Lower lobe of right lung (tissue), 2 donors: ENCODE measurements at regions not wholly inside any gene's neighbourhood (a gene's known extent, or its start where the extent isn't known, plus 50 kb on each side); places are given as distances from the start of the nearest gene placed in this dataset.
A peak's percentile ranks its signal among the peaks of the same experiment; 100 is the strongest.
"Not testable (repeated sequence)": the region's sequence is repeated elsewhere in the genome, so short reads cannot be mapped to it uniquely, and the experiment has no call there.

Experiments used
- ATAC-seq, 2 donors: fragments of 200-7000 bp; cut with Tn5 transposase; one replicate each; pipeline ENCODE4 v1.9.1; 2020 to 2022; ENCODE audit warnings: mild to moderate bottlenecking in 2 of 2, moderate library complexity in 2 of 2
- DNase-seq: peaks from one replicate; pipeline ENCODE4 v3.0.0-alpha.2; 2020
- H3K27ac ChIP-seq: fragments of 200-600 bp; one replicate; pipeline ENCODE4 v1.8.0; 2022
- H3K27me3 ChIP-seq: fragments of 200-600 bp; one replicate; pipeline ENCODE4 v1.8.0; 2022; ENCODE audit warnings: low read depth
- H3K36me3 ChIP-seq: fragments of 200-600 bp; one replicate; pipeline ENCODE4 v1.8.0; 2022; ENCODE audit warnings: mild to moderate bottlenecking
- H3K4me1 ChIP-seq: fragments of 200-600 bp; one replicate; pipeline ENCODE4 v1.8.0; 2022
- H3K4me3 ChIP-seq: fragments of 200-600 bp; one replicate; pipeline ENCODE4 v1.8.0; 2022; ENCODE audit warnings: mild to moderate bottlenecking
- H3K9me3 ChIP-seq: fragments of 200-600 bp; one replicate; pipeline ENCODE4 v1.8.0; 2022
- intact Hi-C: fragments of 100-400 bp; cut with DNase I; formaldehyde crosslinking; loops from one replicate; pipeline ENCODE4 v1.11.0; 2022
- TF ChIP-seq, protein P1 (sequence below): fragments of 200-600 bp; IDR thresholded peaks from one replicate; pipeline ENCODE4 v1.8.0; 2022; ENCODE audit warnings: antibody characterized with exemption, mild to moderate bottlenecking
- donor health status: DM: no; HTN: yes; CAD: no; lungs with severe emphysema.

GRCh38 chr5:96176022-96176421 is 214.4 kb upstream of the ELL2 start:
- no peaks in the 10 kb centered on the region for H3K4me1 ChIP-seq
- no peak for ATAC-seq
- no peaks in the 10 kb centered on the region for H3K36me3 ChIP-seq
- intact Hi-C loops, result no loop called here
- H3K27me3 ChIP-seq, result no peaks in the 10 kb centered on the region
- H3K4me3 ChIP-seq, result no peak overlapping the region
- no peak for DNase-seq
- no peak overlapping the region for H3K27ac ChIP-seq
- H3K9me3 ChIP-seq, result no peaks in the 10 kb centered on the region
- TF ChIP-seq, protein P1, sequence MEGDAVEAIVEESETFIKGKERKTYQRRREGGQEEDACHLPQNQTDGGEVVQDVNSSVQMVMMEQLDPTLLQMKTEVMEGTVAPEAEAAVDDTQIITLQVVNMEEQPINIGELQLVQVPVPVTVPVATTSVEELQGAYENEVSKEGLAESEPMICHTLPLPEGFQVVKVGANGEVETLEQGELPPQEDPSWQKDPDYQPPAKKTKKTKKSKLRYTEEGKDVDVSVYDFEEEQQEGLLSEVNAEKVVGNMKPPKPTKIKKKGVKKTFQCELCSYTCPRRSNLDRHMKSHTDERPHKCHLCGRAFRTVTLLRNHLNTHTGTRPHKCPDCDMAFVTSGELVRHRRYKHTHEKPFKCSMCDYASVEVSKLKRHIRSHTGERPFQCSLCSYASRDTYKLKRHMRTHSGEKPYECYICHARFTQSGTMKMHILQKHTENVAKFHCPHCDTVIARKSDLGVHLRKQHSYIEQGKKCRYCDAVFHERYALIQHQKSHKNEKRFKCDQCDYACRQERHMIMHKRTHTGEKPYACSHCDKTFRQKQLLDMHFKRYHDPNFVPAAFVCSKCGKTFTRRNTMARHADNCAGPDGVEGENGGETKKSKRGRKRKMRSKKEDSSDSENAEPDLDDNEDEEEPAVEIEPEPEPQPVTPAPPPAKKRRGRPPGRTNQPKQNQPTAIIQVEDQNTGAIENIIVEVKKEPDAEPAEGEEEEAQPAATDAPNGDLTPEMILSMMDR, result no peak

- no peaks in the 10 kb centered on the region for H3K27me3 ChIP-seq
- H3K27ac ChIP-seq, result no peak overlapping the region
- H3K9me3 ChIP-seq, result no peaks in the 10 kb centered on the region
- ATAC-seq (no peak), DNase-seq (no peak)
- TF ChIP-seq, protein P1, result peak; percentile 29
- intact Hi-C loops, result no loop called here
- H3K4me3 ChIP-seq, result no peak overlapping the region
- no peaks in the 10 kb centered on the region for H3K36me3 ChIP-seq
- H3K4me1 ChIP-seq, result no peaks in the 10 kb centered on the region
These were observed 213.4 kb upstream of the ELL2 start for GRCh38 chr5:96175090-96175489.

GRCh38 chr5:96173366-96173765 is 211.7 kb upstream of the ELL2 start:
- H3K4me3 ChIP-seq, result no peak overlapping the region
- ATAC-seq (no peak), DNase-seq (no peak)
- TF ChIP-seq, protein P1, result no peak
- H3K36me3 ChIP-seq, result no peaks in the 10 kb centered on the region
- no peak overlapping the region for H3K27ac ChIP-seq
- H3K9me3 ChIP-seq, result no peaks in the 10 kb centered on the region
- H3K4me1 ChIP-seq, result no peaks in the 10 kb centered on the region
- intact Hi-C loops, result no loop called here
- no peaks in the 10 kb centered on the region for H3K27me3 ChIP-seq

DNA sequence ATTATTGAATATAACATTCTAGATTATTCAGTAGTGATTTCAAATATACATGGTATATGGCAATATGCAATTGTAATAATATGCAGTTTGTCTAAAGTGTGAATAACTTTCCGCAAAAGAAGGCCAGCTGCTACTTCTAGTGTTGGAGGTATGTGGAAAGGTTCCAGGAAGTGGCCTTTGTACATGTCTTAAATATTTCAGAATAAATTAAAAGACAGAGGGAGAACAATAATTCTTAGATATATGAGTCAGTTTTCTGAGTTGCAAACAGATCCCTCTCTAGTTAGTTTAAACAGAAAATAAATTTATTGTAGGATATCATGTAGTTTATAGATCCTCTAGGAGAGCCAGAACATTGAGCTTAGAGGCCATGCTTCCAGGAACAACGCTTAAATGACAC is 210.8 kb upstream of the ELL2 start:
- Histone ChIP-seq H3K4me3 (no peak overlapping the region), H3K9me3 (no peaks in the 10 kb centered on the region), H3K27ac (no peak overlapping the region), H3K27me3 (no peaks in the 10 kb centered on the region), H3K36me3 (no peaks in the 10 kb centered on the region), H3K4me1 (no peaks in the 10 kb centered on the region)
- DNase-seq (no peak), ATAC-seq (no peak)
- intact Hi-C loops, result no loop called here
- TF ChIP-seq, protein P1, result no peak

DNA sequence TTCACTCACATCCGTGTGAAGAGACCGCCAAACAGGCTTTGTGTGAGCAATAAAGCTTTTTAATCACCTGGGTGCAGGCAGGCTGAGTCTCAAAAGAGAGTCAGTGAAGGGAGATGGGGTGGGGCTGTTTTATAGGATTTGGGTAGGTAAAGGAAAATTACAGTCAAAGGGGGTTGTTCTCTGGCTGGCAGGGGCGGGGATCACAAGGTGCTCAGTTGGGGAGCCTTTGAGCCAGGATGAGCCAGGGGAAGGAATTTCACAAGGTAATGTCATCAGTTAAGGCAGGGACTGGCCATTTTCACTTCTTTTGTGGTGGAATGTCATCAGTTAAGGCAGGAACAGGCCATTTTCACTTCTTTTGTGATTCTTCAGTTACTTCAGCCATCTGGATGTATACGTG is 210.3 kb upstream of the ELL2 start:
- H3K27ac ChIP-seq, H3K36me3 ChIP-seq, DNase-seq, H3K4me1 ChIP-seq, H3K4me3 ChIP-seq, ATAC-seq, H3K9me3 ChIP-seq, intact Hi-C loops, H3K27me3 ChIP-seq: not testable (repeated sequence)

DNA sequence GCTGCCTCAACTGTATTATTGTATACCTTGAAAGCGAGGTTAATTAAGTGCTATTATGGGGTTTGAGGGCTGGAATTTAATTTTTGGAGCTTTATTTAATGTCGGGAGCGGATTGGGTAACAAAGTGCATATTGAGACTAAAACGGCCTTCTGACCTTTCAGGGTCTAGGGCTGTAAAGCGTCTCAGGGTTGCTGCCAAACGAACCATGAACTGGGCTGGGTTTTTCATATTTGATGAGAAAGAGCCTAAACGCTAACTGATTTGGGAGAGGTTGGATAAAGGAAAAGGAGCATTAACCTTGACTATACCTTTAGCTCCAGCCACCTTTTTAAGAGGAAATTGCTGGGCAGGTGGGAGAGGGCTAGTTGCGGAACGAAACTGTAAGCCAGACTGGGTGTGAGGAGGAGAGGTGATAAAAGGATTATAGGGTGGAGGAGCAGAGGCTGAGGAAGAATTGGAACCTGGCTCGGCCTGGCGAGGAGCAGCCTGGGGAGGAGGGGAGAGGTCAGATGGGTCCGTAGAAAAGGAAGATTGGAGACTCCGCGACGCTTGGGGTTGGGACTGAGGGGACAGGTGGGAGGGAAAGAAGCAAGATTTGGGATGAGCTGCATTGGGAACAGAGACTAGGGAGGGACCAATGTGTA is 209.0 kb upstream of the ELL2 start:
- H3K4me3 ChIP-seq, intact Hi-C loops: not testable (repeated sequence)

GRCh38 chr5:96168833-96169232 is 207.2 kb upstream of the ELL2 start:
- ATAC-seq, H3K4me3 ChIP-seq, H3K27ac ChIP-seq, H3K27me3 ChIP-seq, H3K36me3 ChIP-seq, H3K4me1 ChIP-seq, intact Hi-C loops, H3K9me3 ChIP-seq: not testable (repeated sequence)
- peak; percentile 60 for DNase-seq

More for the DNA sequence above, 209.0 kb upstream of the ELL2 start:
- not testable (repeated sequence) for DNase-seq, ATAC-seq, H3K27me3 ChIP-seq, H3K9me3 ChIP-seq, H3K36me3 ChIP-seq, H3K27ac ChIP-seq, H3K4me1 ChIP-seq
